GM18519 (cell line): ENCODE measurements at regions not wholly inside any gene's neighbourhood (a gene's known extent, or its start where the extent isn't known, plus 50 kb on each side); places are given as distances from the start of the nearest gene placed in this dataset.
"Not testable (repeated sequence)": the region's sequence is repeated elsewhere in the genome, so short reads cannot be mapped to it uniquely, and the experiment has no call there.

Experiments
- ATAC-seq: cut with Tn5 transposase; IDR thresholded peaks from one replicate; pipeline ENCODE4 v1.9.1; 2021; ENCODE audit warnings: mild to moderate bottlenecking, moderate library complexity; ENCODE audit not compliant: unreplicated experiment, low FRiP score

DNA sequence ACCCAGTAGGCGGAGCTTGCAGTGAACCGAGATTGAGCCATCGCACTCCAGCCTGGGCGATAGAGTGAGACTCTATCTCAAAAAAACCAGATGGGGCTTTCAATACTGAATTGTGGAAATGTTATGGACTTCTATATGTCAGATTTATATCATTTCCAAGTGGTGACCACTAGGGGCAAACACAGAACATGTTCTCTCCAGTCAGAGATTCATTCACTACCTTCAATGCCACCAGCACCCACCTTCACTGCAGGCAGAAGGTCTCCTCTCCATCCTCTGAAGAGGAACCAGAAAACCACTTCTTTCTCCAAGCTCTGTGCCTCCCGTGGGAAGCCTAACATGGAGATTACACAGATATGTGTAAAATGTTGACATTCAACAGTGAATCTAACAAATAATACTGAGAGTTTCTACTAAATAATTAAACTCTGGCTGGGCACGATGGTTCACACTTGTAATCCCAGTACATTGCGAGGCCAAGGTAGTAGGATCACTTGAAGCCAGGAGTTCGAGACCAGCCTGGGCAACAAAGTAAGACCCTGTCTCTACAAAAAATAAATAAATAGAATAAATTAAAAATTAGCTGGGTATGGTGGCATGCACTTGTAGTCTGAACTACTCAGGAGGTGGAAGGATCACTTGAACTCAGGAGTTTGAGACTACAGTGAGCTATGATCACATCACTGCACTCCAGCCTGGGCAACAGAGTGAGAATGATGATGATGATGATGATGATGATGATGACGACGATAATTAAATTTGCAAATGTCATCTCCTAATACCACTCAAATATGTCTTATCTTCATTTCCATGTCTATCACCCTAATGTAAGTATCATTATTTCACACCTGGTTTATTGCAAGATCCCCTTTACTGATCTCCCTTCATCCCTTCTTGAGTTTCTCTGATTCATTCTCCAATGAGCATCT lies 151.1 kb downstream of the ZNF281 start:
- ATAC-seq: no peak

DNA sequence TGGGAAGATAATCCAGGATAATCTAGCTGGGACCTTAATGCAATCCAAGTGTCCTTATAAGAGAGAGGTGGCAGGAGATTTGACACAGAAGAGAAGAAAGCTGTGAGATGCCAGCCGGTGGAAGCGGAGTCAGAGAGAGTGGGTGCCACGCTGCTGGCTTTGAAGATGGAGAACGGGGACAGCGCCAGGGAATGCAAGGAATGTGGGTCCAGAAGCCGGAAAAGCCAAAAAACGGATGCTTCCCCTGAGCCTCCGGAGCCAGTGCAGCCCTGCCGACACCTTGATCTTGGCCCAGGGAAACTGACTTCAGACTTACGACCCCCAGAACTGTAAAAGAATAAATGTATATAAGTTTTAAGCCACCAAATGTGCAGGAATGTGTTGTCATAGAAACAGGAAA lies 152.6 kb downstream of the ZNF281 start:
- ATAC-seq: no peak

DNA sequence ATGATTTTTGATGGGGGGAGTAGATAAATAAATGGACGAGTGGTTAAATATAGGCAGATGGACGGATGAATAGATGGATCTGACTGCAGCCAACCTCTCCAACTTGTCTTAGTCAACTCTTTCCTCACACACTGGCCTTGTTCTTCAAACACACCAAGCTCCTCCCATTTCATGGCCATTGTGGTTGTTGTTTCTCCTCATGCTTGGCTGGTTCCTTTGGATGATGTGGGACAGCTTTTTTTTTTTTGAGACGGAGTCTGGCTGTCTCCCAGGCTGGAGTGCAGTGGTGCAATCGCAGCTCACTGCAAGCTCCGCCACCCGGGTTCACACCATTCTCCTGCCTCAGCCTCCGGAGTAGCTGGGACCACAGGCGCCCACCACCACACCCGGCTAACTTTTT lies 155.2 kb downstream of the ZNF281 start:
- ATAC-seq: not testable (repeated sequence)

DNA sequence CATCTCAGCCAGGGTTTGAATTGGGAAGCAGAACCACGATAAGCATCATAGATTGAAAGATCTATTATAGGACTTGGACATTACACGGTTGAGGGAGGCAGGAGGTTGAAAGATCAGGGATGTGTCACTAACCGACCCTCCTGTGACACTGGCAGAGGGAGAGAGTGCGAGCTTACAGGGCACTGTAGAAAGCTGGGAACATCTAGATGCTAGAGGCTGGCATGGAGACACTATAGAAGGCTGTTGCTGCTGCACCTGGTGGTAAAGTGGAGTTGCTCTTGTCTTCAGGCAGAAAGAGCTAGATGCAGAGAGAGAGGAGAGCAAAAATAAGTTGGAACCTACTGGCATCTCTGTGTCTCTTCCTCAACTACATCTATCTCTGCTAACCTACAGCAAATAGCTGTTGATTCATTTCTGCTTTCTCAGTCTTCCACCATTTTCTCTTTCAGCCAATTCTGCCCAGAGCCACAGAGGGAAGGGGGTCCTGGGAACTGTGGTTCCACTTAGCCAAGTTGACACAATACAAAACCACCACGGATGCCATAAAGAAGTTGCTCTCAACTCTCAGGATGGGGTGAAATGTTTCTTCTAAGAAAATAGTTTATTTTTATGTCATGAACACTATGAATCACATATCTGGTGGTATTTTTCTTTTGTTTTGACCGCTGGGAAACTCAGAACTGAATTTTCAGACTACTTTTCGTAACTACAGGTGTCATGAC lies 155.9 kb downstream of the ZNF281 start:
- ATAC-seq: peak; percentile 58

DNA sequence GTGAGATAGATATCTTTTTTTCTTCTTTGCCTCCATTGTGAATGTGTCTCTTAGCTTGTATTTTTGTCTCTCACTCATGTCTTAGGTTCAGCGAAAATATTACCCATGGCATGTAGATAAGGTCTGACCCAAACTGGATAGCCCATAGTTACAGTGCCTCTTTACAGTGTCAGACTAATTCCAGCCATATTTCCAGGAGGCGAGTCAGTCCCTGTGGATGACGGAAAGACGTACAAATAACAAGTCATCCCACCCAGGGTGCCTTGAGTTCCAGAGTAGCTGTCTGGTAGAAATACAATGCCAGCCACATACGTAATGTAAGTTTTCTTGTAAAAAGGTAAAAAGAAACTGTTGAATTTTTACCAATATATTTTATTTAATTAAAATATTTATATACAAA lies 157.3 kb downstream of the ZNF281 start:
- ATAC-seq: no peak

DNA sequence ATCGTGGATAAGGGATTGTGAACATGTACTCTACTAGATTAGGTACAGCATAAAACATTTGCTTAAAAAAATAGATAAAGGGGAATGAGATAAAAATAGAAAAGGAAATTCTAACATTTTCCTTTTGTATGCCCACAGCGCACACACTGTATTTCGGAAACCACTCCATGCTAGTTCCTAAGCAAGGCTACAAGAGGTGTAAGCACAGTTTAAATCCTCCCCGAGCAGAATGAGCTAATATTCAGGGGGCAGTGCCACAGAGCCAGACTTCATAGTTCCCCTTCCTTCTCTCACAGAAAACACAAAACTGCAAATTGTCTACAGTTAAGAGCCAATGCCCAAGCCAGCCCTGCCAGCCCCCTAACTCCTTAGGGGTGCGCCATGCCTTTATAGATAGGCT lies 159.4 kb downstream of the ZNF281 start:
- ATAC-seq: no peak

DNA sequence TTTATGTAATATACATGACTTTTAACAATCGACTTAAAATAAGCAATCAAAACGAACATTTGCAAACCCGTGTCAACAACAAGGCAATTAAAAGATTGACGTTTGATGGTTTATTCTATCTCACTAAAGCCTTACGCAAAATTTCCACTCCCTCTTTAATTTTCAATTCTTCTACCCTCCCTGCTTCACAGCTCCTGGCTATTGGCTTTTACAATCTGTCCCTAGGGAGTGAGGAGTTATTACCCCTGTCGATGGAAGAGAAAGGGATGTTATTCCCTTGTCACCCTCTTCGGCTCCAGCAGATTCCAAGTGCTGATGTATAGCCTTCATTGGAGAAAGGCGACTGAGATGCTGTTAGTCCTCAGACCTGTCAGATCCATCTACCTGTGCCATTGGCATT lies 161.3 kb downstream of the ZNF281 start:
- ATAC-seq: no peak

DNA sequence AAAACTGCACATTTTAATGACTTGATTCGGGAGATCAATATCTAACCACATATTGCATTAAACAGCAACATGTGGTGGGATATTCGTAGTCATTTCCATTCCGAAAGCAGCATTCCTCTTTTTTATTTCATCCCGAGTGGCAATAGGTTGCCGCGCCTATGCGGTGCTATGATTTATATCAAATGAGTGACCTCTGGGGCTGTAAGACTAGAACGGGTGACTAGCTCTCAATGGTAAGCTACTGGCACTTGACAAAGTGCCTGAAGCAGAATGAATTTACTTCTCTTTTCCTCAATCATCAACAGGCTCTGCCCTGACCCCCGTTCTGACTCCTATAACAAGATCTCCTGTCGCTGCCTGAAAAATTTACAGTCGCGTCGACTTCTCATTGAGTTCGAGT lies 162.3 kb downstream of the ZNF281 start:
- no peak for ATAC-seq

DNA sequence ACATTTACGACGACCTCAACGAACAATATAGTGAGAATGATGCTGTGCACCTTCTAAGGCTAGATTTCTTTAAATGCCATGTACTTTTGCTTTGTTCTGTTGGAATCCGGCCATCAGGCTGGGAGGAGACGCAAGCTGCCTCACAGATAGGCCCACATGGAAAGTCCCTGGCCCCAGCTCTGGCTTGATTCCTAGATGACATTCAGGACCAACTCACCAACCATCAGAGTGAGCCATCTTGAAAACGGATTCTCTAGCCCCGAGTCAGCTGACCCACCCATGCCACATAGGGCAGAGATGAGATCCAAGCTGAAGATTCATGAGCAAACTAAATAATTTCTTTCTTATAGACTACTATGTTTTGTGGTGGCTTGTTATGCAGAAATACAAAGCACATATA lies 164.4 kb downstream of the ZNF281 start:
- no peak for ATAC-seq

DNA sequence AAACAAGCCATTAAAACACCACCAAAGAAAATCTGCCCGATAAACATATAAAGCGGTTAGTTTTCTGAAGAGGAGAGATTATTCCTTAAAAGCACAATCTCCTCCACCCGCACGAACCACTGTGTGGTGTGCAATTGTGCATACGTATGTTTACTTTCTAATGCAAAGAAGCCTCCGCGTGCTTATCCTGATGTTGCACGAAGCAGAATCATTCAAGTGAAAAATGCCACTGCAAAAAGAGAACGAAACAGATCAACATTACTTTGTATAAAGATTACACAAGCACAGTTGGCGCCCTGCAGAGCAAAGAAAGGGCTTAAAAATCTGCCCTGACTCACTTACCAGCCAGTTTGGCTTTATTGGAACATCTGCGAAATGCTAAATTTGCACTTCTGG lies 166.8 kb downstream of the ZNF281 start:
- ATAC-seq: no peak

DNA sequence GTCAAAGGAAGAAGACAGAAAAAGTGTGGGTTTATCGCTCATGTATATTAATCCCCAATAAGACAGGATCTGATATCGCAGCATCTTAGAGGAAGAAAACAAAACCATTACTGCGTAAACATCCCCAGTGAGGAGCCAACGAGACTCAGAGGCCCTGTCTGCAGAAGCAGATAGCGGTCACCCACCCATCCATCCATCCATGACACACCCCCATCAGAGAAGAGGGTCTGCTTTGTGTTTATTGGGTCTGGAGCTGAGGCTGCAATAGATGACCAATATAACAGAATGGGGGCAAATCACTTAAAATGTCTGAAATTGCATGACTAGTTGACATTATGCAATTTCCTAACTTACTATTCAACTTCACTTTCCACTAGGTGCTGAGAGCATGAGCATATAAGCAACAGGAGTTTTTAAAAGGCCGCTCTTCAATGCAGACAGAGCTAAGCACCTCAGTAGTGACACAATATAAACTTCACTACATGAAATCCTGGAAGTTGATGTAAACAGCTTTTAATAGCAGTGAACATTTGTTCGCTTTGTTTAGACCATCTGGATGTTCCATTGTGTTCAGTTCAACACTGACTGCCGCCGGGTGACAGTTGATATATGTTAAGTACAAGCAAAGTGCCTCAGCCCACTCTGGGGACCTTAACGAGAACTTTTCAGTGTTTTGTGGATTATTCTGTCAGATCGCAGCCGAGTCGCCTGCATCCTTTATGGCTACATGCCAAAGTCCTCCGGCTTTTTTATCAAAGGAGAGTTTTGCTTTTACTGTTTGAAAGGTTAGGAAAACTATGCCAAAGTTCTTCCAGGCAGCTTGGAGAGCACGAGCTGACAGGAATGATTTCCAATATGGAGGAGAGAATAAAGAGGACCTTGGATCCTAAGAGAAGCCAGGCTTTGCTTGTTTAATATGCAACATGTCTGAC lies 167.5 kb downstream of the ZNF281 start:
- no peak for ATAC-seq

DNA sequence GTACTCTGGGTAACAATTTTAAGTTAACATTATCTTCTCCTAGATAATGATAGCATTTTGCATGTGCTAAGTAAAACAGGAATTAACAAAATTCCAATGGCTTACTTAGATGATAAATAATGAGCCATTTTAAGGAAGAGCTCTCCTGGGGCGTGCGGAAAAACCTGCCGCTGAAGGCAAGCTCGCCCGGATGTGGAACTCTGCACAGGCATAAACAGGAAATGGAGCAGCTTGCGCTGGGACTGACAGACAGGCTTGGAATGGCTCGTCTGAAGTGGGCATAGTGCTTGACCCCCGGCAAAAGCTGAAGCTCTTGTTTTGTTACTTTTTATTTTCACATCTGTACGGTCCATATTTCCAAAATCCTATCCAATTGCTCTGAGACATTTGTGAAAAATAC lies 169.2 kb downstream of the ZNF281 start:
- no peak for ATAC-seq

DNA sequence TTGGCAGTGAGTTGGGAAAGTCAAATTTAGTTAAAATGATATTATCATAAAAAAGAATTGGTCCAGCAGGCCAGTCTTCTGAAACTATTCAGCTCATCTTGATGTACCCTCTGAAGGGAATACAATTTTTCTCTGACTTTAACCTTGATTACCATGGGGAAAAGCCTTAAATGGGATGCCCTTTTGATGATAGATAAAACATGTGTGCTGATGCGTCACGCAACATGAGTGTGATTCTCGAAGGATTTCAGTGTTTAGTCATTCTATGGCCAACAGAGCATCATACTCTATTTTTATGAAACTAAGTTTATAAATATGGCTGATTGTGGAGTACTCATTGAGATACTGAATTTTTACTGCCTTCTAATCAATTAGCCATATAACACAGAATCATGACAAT lies 171.5 kb downstream of the ZNF281 start:
- ATAC-seq: no peak

DNA sequence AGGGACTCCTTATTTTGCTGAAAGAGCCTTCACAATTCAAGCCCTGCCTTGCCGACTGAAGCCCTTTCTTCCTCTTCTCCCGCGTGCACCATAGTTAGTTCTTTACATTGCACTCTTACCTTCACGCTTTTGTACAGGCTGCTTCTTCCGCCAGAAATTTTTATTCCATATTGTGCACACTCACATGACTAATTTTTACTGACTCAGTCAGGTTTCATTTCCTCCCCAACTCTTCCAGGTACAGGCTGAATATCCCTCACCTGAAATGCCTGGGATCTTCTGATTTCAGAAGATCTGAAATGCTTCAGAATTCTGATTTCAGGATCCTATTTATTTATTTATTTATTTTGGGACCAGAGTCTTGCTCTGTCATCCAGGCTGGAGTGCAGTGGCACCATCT lies 172.8 kb downstream of the ZNF281 start:
- ATAC-seq: no peak

DNA sequence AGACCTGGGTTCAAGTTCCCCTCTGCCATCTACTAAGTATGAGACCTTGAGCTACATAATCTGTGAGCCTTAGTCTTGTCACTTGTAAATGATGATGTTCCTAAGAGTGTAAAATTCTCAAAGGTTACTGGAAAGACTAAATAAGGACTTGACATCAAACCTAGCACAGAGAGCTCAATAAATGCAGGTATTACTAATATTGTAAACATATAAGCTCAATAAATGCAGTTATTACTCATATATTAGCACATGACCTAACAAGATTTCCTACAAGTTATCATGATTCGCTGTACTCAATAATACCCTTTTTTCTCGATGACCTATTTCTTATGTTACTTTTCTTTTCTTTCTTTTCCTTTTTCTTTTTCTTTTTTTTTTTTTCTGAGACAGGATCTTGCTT lies 174.9 kb downstream of the ZNF281 start:
- ATAC-seq: no peak

DNA sequence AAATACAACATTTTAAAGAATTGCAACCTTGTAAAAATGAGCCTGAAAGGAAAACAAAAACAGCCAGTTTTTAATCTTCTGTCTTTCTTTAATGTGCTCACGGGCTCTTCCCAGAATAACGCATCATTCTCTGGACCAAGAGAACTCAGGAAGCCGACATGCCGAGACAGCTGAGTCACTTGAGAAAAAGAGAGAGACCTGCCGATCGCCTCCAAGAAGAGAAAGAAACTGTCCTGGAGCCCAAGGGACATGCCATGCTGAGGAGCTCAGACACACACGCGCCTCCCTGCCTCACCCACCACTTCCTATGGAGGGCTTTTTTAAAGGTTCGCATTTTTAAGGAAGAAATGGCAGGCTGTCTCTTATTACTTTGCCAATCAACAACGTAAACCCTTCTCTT lies 176.4 kb downstream of the ZNF281 start:
- no peak for ATAC-seq

DNA sequence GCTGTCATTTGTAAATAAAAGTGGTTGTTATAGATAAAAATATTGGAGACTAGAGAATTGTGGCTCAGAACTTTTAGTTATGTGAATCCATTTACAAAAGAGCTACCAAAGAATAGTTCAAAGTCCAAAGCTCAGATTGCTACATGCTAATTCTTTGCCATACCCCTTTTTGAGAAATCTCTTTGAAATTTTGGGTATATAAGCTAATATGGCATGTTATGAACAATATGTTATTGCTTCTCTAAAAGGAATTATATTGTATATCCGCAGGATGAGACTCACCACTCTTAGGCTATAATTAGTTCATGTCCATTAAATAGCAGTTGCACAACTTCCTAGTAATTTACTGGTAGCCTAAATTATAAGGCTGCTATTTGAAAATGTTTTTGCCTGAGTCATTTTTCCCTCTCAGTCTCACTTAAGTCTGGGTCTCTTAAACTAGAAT lies 178.0 kb downstream of the ZNF281 start:
- no peak for ATAC-seq

DNA sequence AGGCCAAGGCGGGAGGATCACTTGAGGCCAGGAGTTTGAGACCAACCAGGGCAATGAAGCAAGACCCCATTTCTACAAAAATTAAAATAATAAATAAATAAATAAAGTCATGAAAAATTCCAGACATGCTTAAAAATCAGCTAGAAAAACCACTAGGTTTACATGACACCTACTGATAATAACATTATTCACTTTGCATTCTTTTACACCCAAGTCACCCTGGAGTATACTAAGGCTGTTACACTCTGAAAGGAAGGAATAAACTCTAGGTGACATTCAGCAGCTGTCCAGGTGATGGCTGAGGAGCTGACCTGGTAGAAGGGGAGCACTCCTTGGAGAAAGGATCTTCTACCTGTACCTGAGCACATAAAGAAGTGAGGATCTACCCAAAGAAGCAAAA lies 179.2 kb downstream of the ZNF281 start:
- ATAC-seq: no peak

DNA sequence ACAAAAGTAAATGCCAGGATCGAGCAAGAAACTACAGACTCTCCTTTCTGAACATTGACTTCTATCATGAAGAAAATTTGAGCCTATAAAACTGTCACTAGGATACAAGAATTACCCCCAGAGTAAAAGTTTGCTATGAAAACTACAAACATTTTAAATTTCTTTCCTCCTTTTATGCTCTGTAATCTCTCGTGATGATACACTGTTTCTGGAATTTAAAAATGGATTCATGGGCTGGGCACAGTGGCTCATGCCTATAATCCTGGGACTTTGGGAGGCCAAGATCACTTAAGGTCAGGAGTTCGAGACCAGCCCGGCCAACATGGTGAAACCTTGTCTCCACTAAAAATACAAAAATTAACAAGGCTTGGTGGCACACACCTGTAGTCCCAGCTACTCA lies 181.3 kb downstream of the ZNF281 start:
- no peak for ATAC-seq

DNA sequence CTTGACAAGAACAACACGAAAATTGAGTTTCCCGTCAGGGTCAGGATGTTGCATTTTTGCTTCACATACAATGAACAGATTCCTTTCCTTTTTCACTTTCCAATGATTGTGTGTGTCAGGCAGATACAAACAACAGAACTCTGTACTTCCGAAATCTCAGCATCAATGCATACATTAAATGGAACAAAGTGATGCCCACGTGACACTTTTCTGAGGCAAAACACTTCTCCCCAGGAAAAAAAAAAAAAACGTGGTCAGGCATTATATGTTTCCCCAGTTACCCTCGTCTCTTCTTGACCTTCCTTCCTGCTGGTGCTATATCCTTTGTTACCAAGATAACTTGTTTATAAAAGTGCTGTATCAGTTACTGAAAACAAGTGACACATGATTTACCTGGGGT lies 181.8 kb downstream of the ZNF281 start:
- no peak for ATAC-seq
